Cardiac fibroblast (primary cell): ENCODE measurements at regions not wholly inside any gene's neighbourhood (a gene's known extent, or its start where the extent isn't known, plus 50 kb on each side); places are given as distances from the start of the nearest gene placed in this dataset.

ENCODE experiments used
- DNase-seq, 2 donors: peaks; one replicate each; pipeline versions ENCODE4 v3.0.0 to v3.0.0-alpha.2; 2010; ENCODE audit warnings: low read depth in 2 of 2
- H3K4me3 ChIP-seq, 2 donors: replicated peaks in 1 of 2; 1 replicate in 1 of 2; 2 replicates in 1 of 2; pipeline ENCODE4 v1.5.1; 2011; ENCODE audit warnings: low read depth in 2 of 2, low read length in 2 of 2, mild to moderate bottlenecking in 2 of 2, moderate library complexity in 1 of 2
- TF ChIP-seq, protein P1 (sequence below): IDR thresholded peaks from one replicate; pipeline ENCODE4 v1.5.1; 2011; ENCODE audit warnings: low read depth, mild to moderate bottlenecking, low read length, inconsistent platforms

GRCh38 chr5:2132497-2132847 is 249.7 kb upstream of the IRX4 start:
- no peak for DNase-seq
- TF ChIP-seq, protein P1, sequence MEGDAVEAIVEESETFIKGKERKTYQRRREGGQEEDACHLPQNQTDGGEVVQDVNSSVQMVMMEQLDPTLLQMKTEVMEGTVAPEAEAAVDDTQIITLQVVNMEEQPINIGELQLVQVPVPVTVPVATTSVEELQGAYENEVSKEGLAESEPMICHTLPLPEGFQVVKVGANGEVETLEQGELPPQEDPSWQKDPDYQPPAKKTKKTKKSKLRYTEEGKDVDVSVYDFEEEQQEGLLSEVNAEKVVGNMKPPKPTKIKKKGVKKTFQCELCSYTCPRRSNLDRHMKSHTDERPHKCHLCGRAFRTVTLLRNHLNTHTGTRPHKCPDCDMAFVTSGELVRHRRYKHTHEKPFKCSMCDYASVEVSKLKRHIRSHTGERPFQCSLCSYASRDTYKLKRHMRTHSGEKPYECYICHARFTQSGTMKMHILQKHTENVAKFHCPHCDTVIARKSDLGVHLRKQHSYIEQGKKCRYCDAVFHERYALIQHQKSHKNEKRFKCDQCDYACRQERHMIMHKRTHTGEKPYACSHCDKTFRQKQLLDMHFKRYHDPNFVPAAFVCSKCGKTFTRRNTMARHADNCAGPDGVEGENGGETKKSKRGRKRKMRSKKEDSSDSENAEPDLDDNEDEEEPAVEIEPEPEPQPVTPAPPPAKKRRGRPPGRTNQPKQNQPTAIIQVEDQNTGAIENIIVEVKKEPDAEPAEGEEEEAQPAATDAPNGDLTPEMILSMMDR, result no peak
- no peak overlapping the region for H3K4me3 ChIP-seq

- H3K4me3 ChIP-seq, result no peak overlapping the region
- TF ChIP-seq, protein P1, result no peak
- DNase-seq, result no peak
Observed at GRCh38 chr5:2131826-2132496, 249.2 kb upstream of the IRX4 start.

DNA sequence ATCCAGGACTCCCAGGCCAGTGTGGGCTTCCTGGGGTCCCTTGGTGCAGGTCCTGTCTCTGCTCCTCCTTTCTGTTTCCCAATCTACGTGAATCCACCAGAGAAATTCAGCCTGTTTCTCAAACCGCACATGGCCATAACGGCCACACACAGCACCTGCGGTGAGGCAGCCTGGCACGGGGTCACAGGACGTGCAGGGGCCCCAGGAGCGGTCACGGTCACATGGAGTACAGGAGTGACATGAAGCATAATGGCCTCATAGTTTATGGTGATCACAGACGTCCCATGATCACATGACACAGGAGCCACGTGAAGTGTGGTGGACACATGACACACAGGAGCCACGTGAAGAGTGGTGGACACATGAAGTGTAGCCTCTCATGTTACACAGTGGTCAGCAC is 248.5 kb upstream of the IRX4 start:
- no peak overlapping the region for H3K4me3 ChIP-seq
- DNase-seq, result no peak
- TF ChIP-seq, protein P1, result no peak

DNA sequence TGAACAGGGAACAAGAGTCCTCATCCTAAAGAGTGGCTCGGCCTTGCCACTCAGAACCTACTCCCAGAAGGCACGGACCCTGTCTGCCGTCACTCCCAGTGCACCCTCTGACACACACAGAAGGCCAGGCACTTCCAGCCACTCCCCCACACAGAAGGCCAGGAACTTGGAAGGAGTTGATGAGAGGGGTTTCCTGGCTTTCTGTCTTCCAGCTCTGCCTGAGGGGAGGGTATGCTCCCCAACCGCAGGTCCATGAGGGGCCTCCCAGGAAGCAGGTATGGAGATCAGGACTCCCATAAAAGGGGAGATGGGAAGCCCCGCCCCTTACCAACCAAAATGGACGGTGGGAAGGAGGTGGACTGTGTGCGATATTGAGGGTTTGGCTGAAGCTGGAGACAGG is 247.6 kb upstream of the IRX4 start:
- TF ChIP-seq, protein P1, result no peak
- no peak overlapping the region for H3K4me3 ChIP-seq
- DNase-seq, result no peak

- DNase-seq, result no peak
- TF ChIP-seq, protein P1, result no peak
- no peak overlapping the region for H3K4me3 ChIP-seq
Observed at GRCh38 chr5:2129568-2130272, 247.0 kb upstream of the IRX4 start.

- TF ChIP-seq, protein P1, result no peak
- H3K4me3 ChIP-seq, result no peak overlapping the region
- no peak for DNase-seq
Observed at GRCh38 chr5:2128686-2129355, 246.1 kb upstream of the IRX4 start.
